ENCODE measurements at regions not wholly inside any gene's neighbourhood (a gene's known extent, or its start where the extent isn't known, plus 50 kb on each side); places are given as distances from the start of the nearest gene placed in this dataset.

GRCh38 chr6:113352029-113352801 lies 504.9 kb upstream of the MARCKS start:
- ChIA-PET POLR2A (interaction anchor here (0.6 to 1.1 kb wide), 5 partner anchors 10 to 507 kb away, joined by 3 to 6 read pairs (median 3); no protein-coding TSS in a partner anchor), CTCF (interaction anchor here (0.9 to 1.0 kb wide), 2 partner anchors 232 to 506 kb away, joined by 3 read pairs; no protein-coding TSS in a partner anchor)
- H3K4me3 ChIP-seq (ENCODE audit: low read depth, low read length), result no peak overlapping the region
- no peak for TF ChIP-seq CTCF (IDR thresholded peaks at IDR 0.05; ENCODE audit: insufficient read depth, low read length, missing control alignments)
- DNase-seq (ENCODE audit: low read depth, low spot score), result no peak

GRCh38 chr6:113352831-113353230 lies 504.3 kb upstream of the MARCKS start:
- no peak for TF ChIP-seq CTCF (IDR thresholded peaks at IDR 0.05; ENCODE audit: insufficient read depth, low read length, missing control alignments)
- DNase-seq (ENCODE audit: low read depth, low spot score), result no peak
- H3K4me3 ChIP-seq (ENCODE audit: low read depth, low read length), result no peak overlapping the region
- CTCF ChIA-PET, result interaction anchor here (0.9 kb wide), 1 partner anchor 506 kb away, joined by 3 read pairs; no protein-coding TSS in a partner anchor
- POLR2A ChIA-PET, result interaction anchor here (1.1 kb wide), 1 partner anchor 506 kb away, joined by 6 read pairs; no protein-coding TSS in a partner anchor

- no peak overlapping the region for H3K4me3 ChIP-seq (ENCODE audit: low read depth, low read length)
- no peak for TF ChIP-seq CTCF (IDR thresholded peaks at IDR 0.05; ENCODE audit: insufficient read depth, low read length, missing control alignments)
- no peak for DNase-seq (ENCODE audit: low read depth, low spot score)
- ChIA-PET CTCF (no interaction called here), POLR2A (no interaction called here)
Observed at GRCh38 chr6:113353392-113353791, 503.8 kb upstream of the MARCKS start.

GRCh38 chr6:113354204-113354895 lies 502.8 kb upstream of the MARCKS start:
- CTCF ChIA-PET, result no interaction called here
- DNase-seq (ENCODE audit: low read depth, low spot score), result no peak
- POLR2A ChIA-PET, result no interaction called here
- no peak for TF ChIP-seq CTCF (IDR thresholded peaks at IDR 0.05; ENCODE audit: insufficient read depth, low read length, missing control alignments)
- H3K4me3 ChIP-seq (ENCODE audit: low read depth, low read length), result no peak overlapping the region

GRCh38 chr6:113356139-113356538 lies 501.0 kb upstream of the MARCKS start:
- CTCF ChIA-PET, result no interaction called here
- no peak for DNase-seq (ENCODE audit: low read depth, low spot score)
- no peak overlapping the region for H3K4me3 ChIP-seq (ENCODE audit: low read depth, low read length)
- TF ChIP-seq CTCF (IDR thresholded peaks at IDR 0.05; ENCODE audit: insufficient read depth, low read length, missing control alignments), result no peak
- POLR2A ChIA-PET, result no interaction called here

- no peak for TF ChIP-seq CTCF (IDR thresholded peaks at IDR 0.05; ENCODE audit: insufficient read depth, low read length, missing control alignments)
- H3K4me3 ChIP-seq (ENCODE audit: low read depth, low read length), result no peak overlapping the region
- ChIA-PET CTCF (no interaction called here), POLR2A (no interaction called here)
- no peak for DNase-seq (ENCODE audit: low read depth, low spot score)
Observed at GRCh38 chr6:113357041-113357440, 500.1 kb upstream of the MARCKS start.
